Medulla oblongata (tissue), 1 donor: ENCODE measurements at regions not wholly inside any gene's neighbourhood (a gene's known extent, or its start where the extent isn't known, plus 50 kb on each side); places are given as distances from the start of the nearest gene placed in this dataset.

Experiments used
- DNase-seq: peaks from one replicate; pipeline ENCODE4 v3.0.0-alpha.2; 2015; ENCODE audit errors: extremely low spot score

- no peak for DNase-seq
These were observed 186.0 kb upstream of the TNP1 start for GRCh38 chr2:217045700-217046475.

- no peak for DNase-seq
These were observed 180.2 kb upstream of the TNP1 start for GRCh38 chr2:217040099-217040498.

GRCh38 chr2:217038001-217038400, 178.1 kb upstream of the TNP1 start:
- DNase-seq = no peak

GRCh38 chr2:217037353-217037752, 177.5 kb upstream of the TNP1 start:
- DNase-seq = no peak

GRCh38 chr2:217035967-217036366, 176.1 kb upstream of the TNP1 start:
- DNase-seq = no peak

DNA sequence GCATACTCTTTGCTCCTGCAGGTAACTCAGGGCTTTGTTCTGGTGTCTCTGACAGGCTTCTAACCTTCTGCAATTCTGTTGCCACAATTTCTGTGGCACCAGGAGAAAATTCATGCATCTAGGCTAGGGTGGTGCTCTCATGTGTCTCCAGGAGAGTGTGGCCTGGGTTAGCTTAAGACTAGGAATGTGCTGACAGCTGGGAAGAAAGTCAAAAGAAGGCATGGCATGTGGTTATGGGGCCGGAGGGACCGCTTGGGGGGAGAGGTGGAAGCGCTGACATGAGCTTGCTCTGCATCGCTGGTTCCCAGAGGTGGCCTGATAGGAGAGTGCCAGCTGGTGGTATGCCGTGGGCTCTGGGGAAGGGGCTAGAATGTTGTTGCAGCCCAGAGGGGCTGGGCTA, 173.3 kb upstream of the TNP1 start:
- DNase-seq = no peak

- no peak for DNase-seq
These were observed 171.6 kb upstream of the TNP1 start for GRCh38 chr2:217031445-217031844.

- DNase-seq = no peak
These were observed 170.2 kb upstream of the TNP1 start for GRCh38 chr2:217030081-217030480.

DNA sequence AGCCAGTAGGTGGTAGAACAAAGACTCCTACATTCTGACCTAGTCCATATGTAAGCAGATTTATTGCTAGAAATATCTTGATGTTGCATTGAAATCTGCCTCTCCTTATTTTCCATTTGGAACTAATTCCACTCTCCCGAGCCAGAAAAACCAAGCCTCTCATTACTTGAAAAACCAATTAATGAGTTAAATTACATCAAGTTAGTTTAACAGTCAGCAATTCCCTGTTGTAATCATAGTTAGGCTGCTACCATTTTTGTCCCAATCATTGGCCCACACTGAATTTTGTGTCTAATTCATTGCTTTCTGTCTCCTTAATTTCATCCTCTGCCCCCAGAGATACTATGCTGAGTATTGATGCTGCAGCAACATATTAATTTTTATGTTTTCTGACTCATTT, 168.3 kb upstream of the TNP1 start:
- DNase-seq = no peak

GRCh38 chr2:217027414-217027813, 167.6 kb upstream of the TNP1 start:
- DNase-seq = no peak

- DNase-seq = no peak
These were observed 166.7 kb upstream of the TNP1 start for GRCh38 chr2:217026569-217026968.

GRCh38 chr2:217026161-217026560, 166.3 kb upstream of the TNP1 start:
- DNase-seq = no peak

GRCh38 chr2:217023611-217024010, 163.7 kb upstream of the TNP1 start:
- no peak for DNase-seq

DNA sequence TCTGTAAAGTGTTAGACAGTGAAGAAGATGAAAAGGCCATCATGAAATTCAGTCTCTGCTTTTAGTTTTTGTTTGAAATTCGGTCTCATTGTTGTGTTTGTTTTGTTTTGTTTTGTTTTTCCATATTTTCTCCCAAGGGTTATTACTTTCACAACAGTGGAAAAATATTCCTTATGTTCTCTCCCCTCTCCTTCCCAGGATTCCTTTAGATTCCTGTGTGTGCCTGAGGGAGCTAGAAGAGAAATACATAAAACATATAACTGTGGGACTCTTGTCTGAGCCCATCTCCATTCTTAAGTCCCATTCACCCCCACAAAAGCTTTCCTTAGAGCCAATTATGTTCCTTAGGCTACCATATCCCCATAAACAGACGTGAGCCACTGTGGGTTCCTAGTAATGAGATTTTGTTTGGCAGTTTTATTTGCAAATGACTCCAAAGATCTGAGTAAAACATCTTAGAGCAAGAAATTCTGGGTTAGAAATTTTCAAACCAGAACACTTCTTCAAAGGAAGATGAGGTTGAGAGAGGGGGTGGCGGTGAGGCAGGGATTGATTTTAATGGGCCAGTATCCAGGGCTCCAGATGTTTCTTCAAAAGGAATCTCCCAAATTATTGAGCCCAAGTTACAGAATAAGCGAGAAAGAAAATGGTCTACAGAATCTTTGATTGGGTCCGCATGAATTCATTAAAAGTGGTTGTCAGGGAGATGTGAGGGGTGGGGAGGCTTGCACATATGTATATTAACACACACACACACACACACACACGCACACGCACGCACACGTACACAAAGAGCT, 157.8 kb upstream of the TNP1 start:
- no peak for DNase-seq

GRCh38 chr2:217016796-217017419, 157.0 kb upstream of the TNP1 start:
- no peak for DNase-seq

DNA sequence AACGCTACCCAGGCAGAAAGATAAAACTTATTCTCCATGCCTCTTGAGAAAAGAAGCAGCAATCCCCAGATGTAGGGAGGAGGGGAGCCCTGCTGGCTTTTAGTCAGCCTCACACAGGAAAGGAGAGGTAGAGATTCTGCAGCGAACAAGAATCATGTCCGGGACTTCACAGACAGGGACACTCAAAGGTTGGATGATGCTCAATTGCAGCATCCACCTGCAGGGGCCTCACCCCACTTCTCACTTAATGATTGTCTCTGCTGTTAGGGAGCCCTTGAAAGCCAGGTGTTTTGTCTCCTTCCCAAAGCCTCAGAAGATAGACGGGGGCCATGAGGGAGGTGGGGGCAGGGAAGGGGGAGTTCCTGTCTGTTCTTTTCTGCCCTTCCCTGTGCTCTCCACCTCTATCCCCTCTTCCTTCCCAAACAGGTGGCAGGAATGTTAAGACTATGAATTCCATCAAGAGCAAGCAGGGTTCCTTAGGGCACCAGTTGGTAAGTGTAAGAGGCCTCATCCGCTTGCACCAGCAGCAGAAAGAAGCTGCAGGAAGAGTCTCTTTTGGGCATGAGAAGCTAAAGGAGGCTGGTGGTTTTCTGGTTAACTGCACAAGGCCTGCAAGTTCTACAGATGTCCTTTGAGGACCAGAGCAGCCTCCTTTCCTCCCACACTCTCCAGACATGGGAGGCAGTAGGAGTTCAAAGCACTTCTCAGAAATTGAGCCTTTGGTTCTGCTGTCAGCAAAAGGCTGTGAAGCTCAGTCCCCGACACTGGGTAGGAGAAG, 154.7 kb upstream of the TNP1 start:
- no peak for DNase-seq

DNA sequence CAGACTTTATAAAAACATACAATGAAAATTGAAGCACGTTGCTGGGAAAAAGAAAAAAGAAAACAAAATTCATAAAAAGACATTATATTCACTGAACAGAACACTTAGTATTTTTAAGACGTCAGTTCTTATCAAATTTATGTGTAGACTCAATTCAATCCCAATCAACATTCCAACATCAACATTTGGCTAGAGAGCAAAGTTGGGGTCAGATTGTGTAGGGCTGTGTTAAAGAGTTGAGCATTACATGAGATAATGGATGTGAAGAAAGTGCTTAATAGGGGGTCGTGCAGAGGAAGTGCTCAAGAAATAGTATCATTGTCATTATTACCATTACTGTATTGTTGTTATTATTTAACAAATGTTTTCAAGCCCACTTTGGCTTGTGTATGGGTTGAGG, 154.1 kb upstream of the TNP1 start:
- DNase-seq = no peak

GRCh38 chr2:217011576-217011975, 151.7 kb upstream of the TNP1 start:
- DNase-seq = no peak

- no peak for DNase-seq
These were observed 150.3 kb upstream of the TNP1 start for GRCh38 chr2:217010173-217010572.

- DNase-seq = no peak
These were observed 148.9 kb upstream of the TNP1 start for GRCh38 chr2:217008794-217009193.

- DNase-seq = no peak
These were observed 146.4 kb upstream of the TNP1 start for GRCh38 chr2:217006217-217006616.

- no peak for DNase-seq
These were observed 144.8 kb upstream of the TNP1 start for GRCh38 chr2:217004656-217005055.
